ENCODE measurements at regions not wholly inside any gene's neighbourhood (a gene's known extent, or its start where the extent isn't known, plus 50 kb on each side); places are given as distances from the start of the nearest gene placed in this dataset.

- WGBS, 2 donors = 69 to 83% methylated on average over 3 of the region's 3 CpGs
- Histone ChIP-seq H3K36me3 (no peaks in the 10 kb centered on the region), H3K9me3 (no peaks in the 10 kb centered on the region), H3K27ac (no peak overlapping the region), H3K27me3 (no peaks in the 10 kb centered on the region), H3K4me3 (no peak overlapping the region), H3K4me1 (no peaks in the 10 kb centered on the region)
- intact Hi-C loops (cut with DNase I) = no loop called here
- FAIRE-seq = no peak
- no peak for ATAC-seq
- TF ChIP-seq CTCF (IDR thresholded peaks at IDR 0.05) = no peak
- DNase-seq = no peak
These were observed 113.1 kb upstream of the RASSF8 start for GRCh38 chr12:25845415-25845814.

GRCh38 chr12:25852792-25853191, 105.7 kb upstream of the RASSF8 start:
- DNase-seq (no peak), FAIRE-seq (no peak), ATAC-seq (no peak)
- no peak overlapping the region for H3K27ac ChIP-seq
- no peak overlapping the region for H3K4me3 ChIP-seq
- H3K36me3 ChIP-seq = no peaks in the 10 kb centered on the region
- no peaks in the 10 kb centered on the region for H3K27me3 ChIP-seq
- H3K4me1 ChIP-seq = no peaks in the 10 kb centered on the region
- no peak for TF ChIP-seq CTCF (IDR thresholded peaks at IDR 0.05)
- no peaks in the 10 kb centered on the region for H3K9me3 ChIP-seq
- intact Hi-C loops (cut with DNase I) = no loop called here

- no peak for DNase-seq
- Histone ChIP-seq H3K27ac (no peak overlapping the region), H3K36me3 (no peaks in the 10 kb centered on the region), H3K27me3 (no peaks in the 10 kb centered on the region), H3K4me1 (no peaks in the 10 kb centered on the region), H3K4me3 (no peak overlapping the region), H3K9me3 (no peaks in the 10 kb centered on the region)
- 54 to 56% methylated on average over 4 of the region's 4 CpGs for WGBS, 2 donors
- intact Hi-C loops (cut with DNase I) = no loop called here
- TF ChIP-seq CTCF (IDR thresholded peaks at IDR 0.05) = no peak
- ATAC-seq = no peak
- no peak for FAIRE-seq
These were observed 105.0 kb upstream of the RASSF8 start for GRCh38 chr12:25853316-25854095.

GRCh38 chr12:25854991-25855390, 103.5 kb upstream of the RASSF8 start:
- H3K9me3 ChIP-seq = no peaks in the 10 kb centered on the region
- H3K4me1 ChIP-seq = no peaks in the 10 kb centered on the region
- intact Hi-C loops (cut with DNase I) = no loop called here
- no peak overlapping the region for H3K27ac ChIP-seq
- H3K36me3 ChIP-seq = no peaks in the 10 kb centered on the region
- H3K4me3 ChIP-seq = no peak overlapping the region
- DNase-seq (no peak), FAIRE-seq (no peak), ATAC-seq (no peak)
- TF ChIP-seq CTCF (IDR thresholded peaks at IDR 0.05) = no peak
- WGBS, 2 donors = 77 to 85% methylated on average over 7 of the region's 7 CpGs
- no peaks in the 10 kb centered on the region for H3K27me3 ChIP-seq

- Histone ChIP-seq H3K4me1 (no peaks in the 10 kb centered on the region), H3K36me3 (no peaks in the 10 kb centered on the region), H3K9me3 (no peaks in the 10 kb centered on the region), H3K27ac (no peak overlapping the region), H3K4me3 (no peak overlapping the region), H3K27me3 (no peaks in the 10 kb centered on the region)
- 67 to 72% methylated on average over 3 of the region's 3 CpGs for WGBS, 2 donors
- FAIRE-seq (no peak), ATAC-seq (no peak), DNase-seq (no peak)
- intact Hi-C loops (cut with DNase I) = no loop called here
- no peak for TF ChIP-seq CTCF (IDR thresholded peaks at IDR 0.05)
These were observed 102.8 kb upstream of the RASSF8 start for GRCh38 chr12:25855716-25856115.

All from pancreas (tissue), 10 donors.